ENCODE measurements at regions not wholly inside any gene's neighbourhood (a gene's known extent, or its start where the extent isn't known, plus 50 kb on each side); places are given as distances from the start of the nearest gene placed in this dataset.

DNA sequence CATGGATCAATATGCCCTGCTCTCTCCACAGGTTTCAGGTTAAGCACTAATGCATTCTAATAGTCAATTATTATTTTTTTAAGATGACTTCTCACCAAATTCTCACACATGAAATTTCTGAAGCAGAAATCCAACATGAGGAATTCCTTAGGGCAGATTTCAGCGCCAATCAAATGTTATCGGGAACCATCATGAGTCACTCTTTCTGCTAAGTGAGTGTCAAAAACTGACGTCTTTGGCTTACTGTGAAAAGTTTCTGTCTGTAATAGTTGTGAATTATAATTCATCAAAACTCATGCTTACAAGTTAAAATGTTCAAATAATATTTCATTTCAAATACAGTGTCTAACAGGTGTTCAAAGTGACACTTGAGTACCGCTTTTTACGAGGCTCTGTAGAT lies 1038.6 kb downstream of the SOCS6 start:
- POLR2A ChIA-PET: no interaction called here

DNA sequence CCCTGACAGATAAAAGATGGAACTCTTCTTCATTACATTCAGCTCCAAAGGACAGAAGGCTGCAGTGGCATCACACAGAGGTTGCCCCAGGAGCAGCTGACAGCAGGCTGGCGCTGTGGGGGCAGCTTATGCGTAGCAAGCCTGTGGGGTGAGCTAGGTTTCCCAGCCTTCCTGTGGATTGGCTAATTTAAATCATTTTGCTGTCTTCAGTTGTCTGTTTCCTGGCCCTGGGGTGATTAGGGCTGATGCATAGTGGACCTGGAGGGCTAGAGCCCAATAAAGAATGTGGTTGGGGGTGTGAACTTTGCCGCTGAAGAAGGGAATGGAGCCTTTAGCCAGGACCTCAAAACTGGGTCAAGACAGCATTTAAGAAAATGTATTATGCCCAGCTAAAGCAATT lies 1038.0 kb downstream of the SOCS6 start:
- TF ChIP-seq CTCF (IDR thresholded peaks at IDR 0.05; ENCODE audit: unreplicated experiment): no peak
- Mint-ChIP-seq H3K4me1 (ENCODE audit: insufficient read depth, unreplicated experiment) (no peaks in the 10 kb centered on the region), H3K9me3 (ENCODE audit: unreplicated experiment) (peaks cover 8% of the 10 kb centered on the region), H3K36me3 (ENCODE audit: insufficient read depth, unreplicated experiment) (no peaks in the 10 kb centered on the region), H3K4me3 (ENCODE audit: unreplicated experiment) (no peak overlapping the region), H3K27me3 (ENCODE audit: insufficient read depth, unreplicated experiment) (peaks cover 21% of the 10 kb centered on the region), H3K27ac (ENCODE audit: low read depth, unreplicated experiment) (no peak overlapping the region)
- intact Hi-C loops (cut with micrococcal nuclease): no loop called here
- CTCF ChIA-PET: no interaction called here
- no TSS peak for BruUV-seq (replicated peaks)
- POLR2A ChIA-PET: no interaction called here
- DNase-seq (ENCODE audit: unreplicated experiment): no peak

More for the DNA sequence above, 1038.6 kb downstream of the SOCS6 start:
- no peak overlapping the region for H3K4me3 Mint-ChIP-seq (ENCODE audit: unreplicated experiment)
- no peak overlapping the region for H3K27ac Mint-ChIP-seq (ENCODE audit: low read depth, unreplicated experiment)
- CTCF ChIA-PET: interaction anchor here (1.1 kb wide), 1 partner anchor 8 kb away, joined by 3 read pairs; no protein-coding TSS in a partner anchor
- peaks cover 6% of the 10 kb centered on the region for H3K4me1 Mint-ChIP-seq (ENCODE audit: insufficient read depth, unreplicated experiment)
- H3K27me3 Mint-ChIP-seq (ENCODE audit: insufficient read depth, unreplicated experiment): peaks cover 28% of the 10 kb centered on the region
- H3K9me3 Mint-ChIP-seq (ENCODE audit: unreplicated experiment): peaks cover 8% of the 10 kb centered on the region
- BruUV-seq (replicated peaks): no TSS peak
- H3K36me3 Mint-ChIP-seq (ENCODE audit: insufficient read depth, unreplicated experiment): no peaks in the 10 kb centered on the region
- TF ChIP-seq CTCF (IDR thresholded peaks at IDR 0.05; ENCODE audit: unreplicated experiment): no peak
- intact Hi-C loops (cut with micrococcal nuclease): no loop called here
- no peak for DNase-seq (ENCODE audit: unreplicated experiment)

- intact Hi-C loops (cut with micrococcal nuclease): no loop called here
- Mint-ChIP-seq H3K4me3 (ENCODE audit: unreplicated experiment) (no peak overlapping the region), H3K4me1 (ENCODE audit: insufficient read depth, unreplicated experiment) (no peaks in the 10 kb centered on the region), H3K27ac (ENCODE audit: low read depth, unreplicated experiment) (no peak overlapping the region), H3K9me3 (ENCODE audit: unreplicated experiment) (peaks cover 18% of the 10 kb centered on the region), H3K27me3 (ENCODE audit: insufficient read depth, unreplicated experiment) (peaks cover 31% of the 10 kb centered on the region), H3K36me3 (ENCODE audit: insufficient read depth, unreplicated experiment) (no peaks in the 10 kb centered on the region)
- no peak for TF ChIP-seq CTCF (IDR thresholded peaks at IDR 0.05; ENCODE audit: unreplicated experiment)
- ChIA-PET POLR2A (interaction anchor here (0.6 kb wide), 1 partner anchor 17 kb away, joined by 4 read pairs; no protein-coding TSS in a partner anchor), CTCF (interaction anchor here (0.7 kb wide), 1 partner anchor 38 kb away, joined by 3 read pairs; no protein-coding TSS in a partner anchor)
- DNase-seq (ENCODE audit: unreplicated experiment): no peak
- no TSS peak for BruUV-seq (replicated peaks)
These were observed 1035.5 kb downstream of the SOCS6 start for GRCh38 chr18:71324356-71324755.

GRCh38 chr18:71322201-71322600 lies 1033.4 kb downstream of the SOCS6 start:
- H3K27ac Mint-ChIP-seq (ENCODE audit: low read depth, unreplicated experiment): no peak overlapping the region
- H3K4me3 Mint-ChIP-seq (ENCODE audit: unreplicated experiment): no peak overlapping the region
- TF ChIP-seq CTCF (IDR thresholded peaks at IDR 0.05; ENCODE audit: unreplicated experiment): no peak
- no peaks in the 10 kb centered on the region for H3K4me1 Mint-ChIP-seq (ENCODE audit: insufficient read depth, unreplicated experiment)
- DNase-seq (ENCODE audit: unreplicated experiment): no peak
- peaks cover 31% of the 10 kb centered on the region for H3K27me3 Mint-ChIP-seq (ENCODE audit: insufficient read depth, unreplicated experiment)
- no peaks in the 10 kb centered on the region for H3K36me3 Mint-ChIP-seq (ENCODE audit: insufficient read depth, unreplicated experiment)
- intact Hi-C loops (cut with micrococcal nuclease): no loop called here
- BruUV-seq (replicated peaks): no TSS peak
- CTCF ChIA-PET: interaction anchor here (0.6 kb wide), 1 partner anchor 60 kb away, joined by 4 read pairs; no protein-coding TSS in a partner anchor
- H3K9me3 Mint-ChIP-seq (ENCODE audit: unreplicated experiment): peaks cover 18% of the 10 kb centered on the region
- POLR2A ChIA-PET: no interaction called here

Data from MCF 10A (cell line).